ENCODE measurements at regions not wholly inside any gene's neighbourhood (a gene's known extent, or its start where the extent isn't known, plus 50 kb on each side); places are given as distances from the start of the nearest gene placed in this dataset.
"Not testable (repeated sequence)": the region's sequence is repeated elsewhere in the genome, so short reads cannot be mapped to it uniquely, and the experiment has no call there.

- no peak for DNase-seq (ENCODE audit: low spot score)
Measured at GRCh38 chr3:162538491-162538890, 1041.9 kb downstream of the OTOL1 start.

GRCh38 chr3:162538906-162539305 is 1042.3 kb downstream of the OTOL1 start:
- no peak for DNase-seq (ENCODE audit: low spot score)

- DNase-seq (ENCODE audit: low spot score), result no peak
Measured at GRCh38 chr3:162540421-162540820, 1043.8 kb downstream of the OTOL1 start.

- DNase-seq (ENCODE audit: low spot score), result no peak
Measured at GRCh38 chr3:162541923-162542322, 1045.3 kb downstream of the OTOL1 start.

- DNase-seq (ENCODE audit: low spot score), result no peak
Measured at GRCh38 chr3:162544246-162544645, 1047.6 kb downstream of the OTOL1 start.

GRCh38 chr3:162546910-162547309 is 1050.3 kb downstream of the OTOL1 start:
- no peak for DNase-seq (ENCODE audit: low spot score)

GRCh38 chr3:162547321-162547720 is 1050.7 kb downstream of the OTOL1 start:
- DNase-seq (ENCODE audit: low spot score), result no peak

- DNase-seq (ENCODE audit: low spot score), result no peak
Measured at GRCh38 chr3:162555761-162556160, 1059.2 kb downstream of the OTOL1 start.

- no peak for DNase-seq (ENCODE audit: low spot score)
Measured at GRCh38 chr3:162558016-162558415, 1061.4 kb downstream of the OTOL1 start.

- DNase-seq (ENCODE audit: low spot score), result no peak
Measured at GRCh38 chr3:162568706-162569105, 1072.1 kb downstream of the OTOL1 start.

- no peak for DNase-seq (ENCODE audit: low spot score)
Measured at GRCh38 chr3:162569314-162569713, 1072.7 kb downstream of the OTOL1 start.

GRCh38 chr3:162584986-162585385 is 1088.4 kb downstream of the OTOL1 start:
- DNase-seq (ENCODE audit: low spot score), result no peak

GRCh38 chr3:162586591-162586990 is 1090.0 kb downstream of the OTOL1 start:
- DNase-seq (ENCODE audit: low spot score), result peak; percentile 18

GRCh38 chr3:162597226-162597625 is 1100.6 kb downstream of the OTOL1 start:
- no peak for DNase-seq (ENCODE audit: low spot score)

GRCh38 chr3:162598500-162598899 is 1101.9 kb downstream of the OTOL1 start:
- DNase-seq (ENCODE audit: low spot score), result not testable (repeated sequence)

- DNase-seq (ENCODE audit: low spot score), result not testable (repeated sequence)
Measured at GRCh38 chr3:162599742-162600141, 1103.1 kb downstream of the OTOL1 start.

- no peak for DNase-seq (ENCODE audit: low spot score)
Measured at GRCh38 chr3:162601101-162601670, 1104.6 kb downstream of the OTOL1 start.

- no peak for DNase-seq (ENCODE audit: low spot score)
Measured at GRCh38 chr3:162602619-162603018, 1106.0 kb downstream of the OTOL1 start.

- no peak for DNase-seq (ENCODE audit: low spot score)
Measured at GRCh38 chr3:162605651-162606204, 1109.1 kb downstream of the OTOL1 start.

GRCh38 chr3:162610261-162610660 is 1113.7 kb downstream of the OTOL1 start:
- DNase-seq (ENCODE audit: low spot score), result no peak

- no peak for DNase-seq (ENCODE audit: low spot score)
Measured at GRCh38 chr3:162612991-162613390, 1116.4 kb downstream of the OTOL1 start.

GRCh38 chr3:162626172-162626571 is 1129.6 kb downstream of the OTOL1 start:
- no peak for DNase-seq (ENCODE audit: low spot score)

- DNase-seq (ENCODE audit: low spot score), result no peak
Measured at GRCh38 chr3:162628531-162628930, 1131.9 kb downstream of the OTOL1 start.

GRCh38 chr3:162629372-162629771 is 1132.8 kb downstream of the OTOL1 start:
- no peak for DNase-seq (ENCODE audit: low spot score)
